ENCODE measurements at regions not wholly inside any gene's neighbourhood (a gene's known extent, or its start where the extent isn't known, plus 50 kb on each side); places are given as distances from the start of the nearest gene placed in this dataset.

- no peak for TF ChIP-seq ZBTB21 (CRISPR knock-in tag; IDR thresholded peaks at IDR 0.05)
- no peak for TF ChIP-seq NFE2 (CRISPR knock-in tag; IDR thresholded peaks at IDR 0.05)
- TF ChIP-seq ZBTB1 (CRISPR knock-in tag; IDR thresholded peaks at IDR 0.05; ENCODE audit: borderline replicate concordance) = no peak
- no peak for TF ChIP-seq JUND (CRISPR knock-in tag; IDR thresholded peaks at IDR 0.05)
- TF ChIP-seq TBX3 (IDR thresholded peaks at IDR 0.05; ENCODE audit: borderline replicate concordance) = no peak
- no peak for TF ChIP-seq CTCF (CRISPR knock-in tag; IDR thresholded peaks at IDR 0.05)
- TF ChIP-seq ZNF790 (CRISPR knock-in tag; IDR thresholded peaks at IDR 0.05; ENCODE audit: borderline replicate concordance) = no peak
- no peak for TF ChIP-seq BORCS8-MEF2B (CRISPR knock-in tag; IDR thresholded peaks at IDR 0.05)
Observed at GRCh38 chr7:149605696-149606095, 108.1 kb upstream of the ZNF746 start.

All from HepG2 (cell line).